NCI-H748 (cell line): ENCODE measurements at regions not wholly inside any gene's neighbourhood (a gene's known extent, or its start where the extent isn't known, plus 50 kb on each side); places are given as distances from the start of the nearest gene placed in this dataset.

Experiments used
- DNase-seq: peaks from one replicate; lab custom pipeline; 2025; ENCODE audit not compliant: unreplicated experiment; lab: John Stamatoyannopoulos, UW

- DNase-seq = no peak
Measured at GRCh38 chr13:74045583-74045982, 88.6 kb downstream of the KLF12 start.

- no peak for DNase-seq
Measured at GRCh38 chr13:74043237-74043636, 91.0 kb downstream of the KLF12 start.

GRCh38 chr13:74040200-74040599 is 94.0 kb downstream of the KLF12 start:
- peak; percentile 54 for DNase-seq

GRCh38 chr13:74039667-74040066 is 94.5 kb downstream of the KLF12 start:
- DNase-seq = no peak

- DNase-seq = no peak
Measured at GRCh38 chr13:74039154-74039553, 95.0 kb downstream of the KLF12 start.

GRCh38 chr13:74037762-74038161 is 96.4 kb downstream of the KLF12 start:
- no peak for DNase-seq

- peak; percentile 4 for DNase-seq
Measured at GRCh38 chr13:74036373-74036772, 97.8 kb downstream of the KLF12 start.

- no peak for DNase-seq
Measured at GRCh38 chr13:74035896-74036295, 98.3 kb downstream of the KLF12 start.

- DNase-seq = no peak
Measured at GRCh38 chr13:74032325-74032724, 101.9 kb downstream of the KLF12 start.

GRCh38 chr13:74027161-74027779 is 106.9 kb downstream of the KLF12 start:
- no peak for DNase-seq

GRCh38 chr13:74026753-74027152 is 107.5 kb downstream of the KLF12 start:
- DNase-seq = no peak

- no peak for DNase-seq
Measured at GRCh38 chr13:74025369-74025768, 108.8 kb downstream of the KLF12 start.

GRCh38 chr13:74024856-74025255 is 109.3 kb downstream of the KLF12 start:
- DNase-seq = no peak

GRCh38 chr13:74024314-74024713 is 109.9 kb downstream of the KLF12 start:
- DNase-seq = no peak

GRCh38 chr13:74023484-74023883 is 110.7 kb downstream of the KLF12 start:
- no peak for DNase-seq

GRCh38 chr13:74021505-74021904 is 112.7 kb downstream of the KLF12 start:
- DNase-seq = no peak

GRCh38 chr13:74018062-74018431 is 116.2 kb downstream of the KLF12 start:
- DNase-seq = no peak

- no peak for DNase-seq
Measured at GRCh38 chr13:74017301-74018061, 116.7 kb downstream of the KLF12 start.

GRCh38 chr13:74015137-74015536 is 119.1 kb downstream of the KLF12 start:
- DNase-seq = no peak

- DNase-seq = no peak
Measured at GRCh38 chr13:74009100-74009668, 125.0 kb downstream of the KLF12 start.

- no peak for DNase-seq
Measured at GRCh38 chr13:74006666-74007065, 127.5 kb downstream of the KLF12 start.
